ENCODE measurements at regions not wholly inside any gene's neighbourhood (a gene's known extent, or its start where the extent isn't known, plus 50 kb on each side); places are given as distances from the start of the nearest gene placed in this dataset.

- WGBS, 3 donors = 62 to 68% (median 67%) methylated on average over 3 of the region's 3 CpGs
- intact Hi-C loops (cut with DNase I) = no loop called here
Observed at GRCh38 chr15:45796433-45796832, 161.6 kb downstream of the SQOR start.

GRCh38 chr15:45799508-45799907, 164.7 kb downstream of the SQOR start:
- intact Hi-C loops (cut with DNase I) = no loop called here
- Histone ChIP-seq H3K27ac (no peak overlapping the region), H3K4me3 (no peak overlapping the region), H3K36me3 (no peaks in the 10 kb centered on the region), H3K9me3 (no peaks in the 10 kb centered on the region), H3K4me1 (ENCODE audit: insufficient read depth) (no peaks in the 10 kb centered on the region), H3K27me3 (no peaks in the 10 kb centered on the region)
- no peak for TF ChIP-seq CTCF (IDR thresholded peaks at IDR 0.05)
- TF ChIP-seq POLR2A (IDR thresholded peaks at IDR 0.05) = no peak
- no peak for TF ChIP-seq EP300 (IDR thresholded peaks at IDR 0.05)
- 79 to 85% (median 80%) methylated on average over 3 of the region's 3 CpGs for WGBS, 3 donors
- no peak for DNase-seq

More at GRCh38 chr15:45796433-45796832, 161.6 kb downstream of the SQOR start:
- H3K27ac ChIP-seq = no peak overlapping the region
- no peak overlapping the region for H3K4me3 ChIP-seq
- TF ChIP-seq EP300 (IDR thresholded peaks at IDR 0.05) (no peak), POLR2A (IDR thresholded peaks at IDR 0.05) (no peak), CTCF (IDR thresholded peaks at IDR 0.05) (no peak)
- DNase-seq = no peak
- no peaks in the 10 kb centered on the region for H3K9me3 ChIP-seq
- no peaks in the 10 kb centered on the region for H3K4me1 ChIP-seq (ENCODE audit: insufficient read depth)
- H3K27me3 ChIP-seq = no peaks in the 10 kb centered on the region
- H3K36me3 ChIP-seq = no peaks in the 10 kb centered on the region

GRCh38 chr15:45801543-45801942, 166.7 kb downstream of the SQOR start:
- 36 to 50% (median 37%) methylated on average over 4 of the region's 4 CpGs for WGBS, 3 donors
- intact Hi-C loops (cut with DNase I) = no loop called here
- no peak for DNase-seq

GRCh38 chr15:45802140-45802539, 167.3 kb downstream of the SQOR start:
- no peak overlapping the region for H3K4me3 ChIP-seq
- H3K36me3 ChIP-seq = no peaks in the 10 kb centered on the region
- intact Hi-C loops (cut with DNase I) = no loop called here
- no peaks in the 10 kb centered on the region for H3K27me3 ChIP-seq
- DNase-seq = no peak
- no peaks in the 10 kb centered on the region for H3K4me1 ChIP-seq (ENCODE audit: insufficient read depth)
- H3K9me3 ChIP-seq = no peaks in the 10 kb centered on the region
- TF ChIP-seq POLR2A (IDR thresholded peaks at IDR 0.05) = no peak
- no peak overlapping the region for H3K27ac ChIP-seq
- whole genome bisulfite sequencing, 3 donors = 68 to 81% (median 80%) methylated on average over 3 of the region's 3 CpGs

More at GRCh38 chr15:45801543-45801942, 166.7 kb downstream of the SQOR start:
- no peaks in the 10 kb centered on the region for H3K9me3 ChIP-seq
- TF ChIP-seq POLR2A (IDR thresholded peaks at IDR 0.05) = no peak
- TF ChIP-seq CTCF (IDR thresholded peaks at IDR 0.05) = no peak
- no peak for TF ChIP-seq EP300 (IDR thresholded peaks at IDR 0.05)
- no peaks in the 10 kb centered on the region for H3K27me3 ChIP-seq
- no peak overlapping the region for H3K4me3 ChIP-seq
- H3K4me1 ChIP-seq (ENCODE audit: insufficient read depth) = no peaks in the 10 kb centered on the region
- no peak overlapping the region for H3K27ac ChIP-seq
- no peaks in the 10 kb centered on the region for H3K36me3 ChIP-seq

- intact Hi-C loops (cut with DNase I) = no loop called here
- 92 to 94% (median 92%) methylated on average over 3 of the region's 3 CpGs for WGBS, 3 donors
Observed at GRCh38 chr15:45804028-45804427, 169.2 kb downstream of the SQOR start.

More at GRCh38 chr15:45804028-45804427, 169.2 kb downstream of the SQOR start:
- Histone ChIP-seq H3K4me3 (no peak overlapping the region), H3K27me3 (no peaks in the 10 kb centered on the region), H3K27ac (no peak overlapping the region), H3K4me1 (ENCODE audit: insufficient read depth) (no peaks in the 10 kb centered on the region), H3K9me3 (no peaks in the 10 kb centered on the region), H3K36me3 (no peaks in the 10 kb centered on the region)
- DNase-seq = no peak
- TF ChIP-seq POLR2A (IDR thresholded peaks at IDR 0.05) (no peak), EP300 (IDR thresholded peaks at IDR 0.05) (no peak), CTCF (IDR thresholded peaks at IDR 0.05) (no peak)
